GM10266 (cell line): ENCODE measurements at regions not wholly inside any gene's neighbourhood (a gene's known extent, or its start where the extent isn't known, plus 50 kb on each side); places are given as distances from the start of the nearest gene placed in this dataset.

Source experiments
- DNase-seq: peaks from one replicate; pipeline ENCODE4 v3.0.0; 2012; ENCODE audit errors: extremely low spot score
- TF ChIP-seq, protein P1 (sequence below): IDR thresholded peaks from 2 replicates; pipeline ENCODE4 v1.5.1; 2012; ENCODE audit warnings: mild to moderate bottlenecking, low read depth; ENCODE audit not compliant: control insufficient read depth, insufficient read depth; ENCODE audit errors: missing control alignments

DNA sequence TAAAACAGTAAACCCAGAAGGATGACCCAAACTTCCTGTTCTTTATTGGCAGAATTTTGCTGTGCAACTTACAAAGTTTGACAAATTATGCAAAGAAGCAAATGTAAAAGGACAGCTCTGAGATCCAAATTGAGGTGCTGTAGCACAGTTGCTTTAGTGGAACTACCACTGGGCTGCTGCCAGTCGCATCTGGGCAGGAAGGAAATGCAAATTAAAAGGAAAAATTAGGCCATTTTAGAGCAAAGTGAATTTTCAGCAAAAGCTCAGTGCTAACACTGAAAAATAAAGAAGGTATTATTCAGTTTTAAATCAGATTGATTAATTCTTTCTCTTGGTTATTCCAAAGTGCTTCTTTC is 104.5 kb downstream of the ZMAT3 start:
- TF ChIP-seq, protein P1, sequence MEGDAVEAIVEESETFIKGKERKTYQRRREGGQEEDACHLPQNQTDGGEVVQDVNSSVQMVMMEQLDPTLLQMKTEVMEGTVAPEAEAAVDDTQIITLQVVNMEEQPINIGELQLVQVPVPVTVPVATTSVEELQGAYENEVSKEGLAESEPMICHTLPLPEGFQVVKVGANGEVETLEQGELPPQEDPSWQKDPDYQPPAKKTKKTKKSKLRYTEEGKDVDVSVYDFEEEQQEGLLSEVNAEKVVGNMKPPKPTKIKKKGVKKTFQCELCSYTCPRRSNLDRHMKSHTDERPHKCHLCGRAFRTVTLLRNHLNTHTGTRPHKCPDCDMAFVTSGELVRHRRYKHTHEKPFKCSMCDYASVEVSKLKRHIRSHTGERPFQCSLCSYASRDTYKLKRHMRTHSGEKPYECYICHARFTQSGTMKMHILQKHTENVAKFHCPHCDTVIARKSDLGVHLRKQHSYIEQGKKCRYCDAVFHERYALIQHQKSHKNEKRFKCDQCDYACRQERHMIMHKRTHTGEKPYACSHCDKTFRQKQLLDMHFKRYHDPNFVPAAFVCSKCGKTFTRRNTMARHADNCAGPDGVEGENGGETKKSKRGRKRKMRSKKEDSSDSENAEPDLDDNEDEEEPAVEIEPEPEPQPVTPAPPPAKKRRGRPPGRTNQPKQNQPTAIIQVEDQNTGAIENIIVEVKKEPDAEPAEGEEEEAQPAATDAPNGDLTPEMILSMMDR, result peak; percentile 10
- no peak for DNase-seq

DNA sequence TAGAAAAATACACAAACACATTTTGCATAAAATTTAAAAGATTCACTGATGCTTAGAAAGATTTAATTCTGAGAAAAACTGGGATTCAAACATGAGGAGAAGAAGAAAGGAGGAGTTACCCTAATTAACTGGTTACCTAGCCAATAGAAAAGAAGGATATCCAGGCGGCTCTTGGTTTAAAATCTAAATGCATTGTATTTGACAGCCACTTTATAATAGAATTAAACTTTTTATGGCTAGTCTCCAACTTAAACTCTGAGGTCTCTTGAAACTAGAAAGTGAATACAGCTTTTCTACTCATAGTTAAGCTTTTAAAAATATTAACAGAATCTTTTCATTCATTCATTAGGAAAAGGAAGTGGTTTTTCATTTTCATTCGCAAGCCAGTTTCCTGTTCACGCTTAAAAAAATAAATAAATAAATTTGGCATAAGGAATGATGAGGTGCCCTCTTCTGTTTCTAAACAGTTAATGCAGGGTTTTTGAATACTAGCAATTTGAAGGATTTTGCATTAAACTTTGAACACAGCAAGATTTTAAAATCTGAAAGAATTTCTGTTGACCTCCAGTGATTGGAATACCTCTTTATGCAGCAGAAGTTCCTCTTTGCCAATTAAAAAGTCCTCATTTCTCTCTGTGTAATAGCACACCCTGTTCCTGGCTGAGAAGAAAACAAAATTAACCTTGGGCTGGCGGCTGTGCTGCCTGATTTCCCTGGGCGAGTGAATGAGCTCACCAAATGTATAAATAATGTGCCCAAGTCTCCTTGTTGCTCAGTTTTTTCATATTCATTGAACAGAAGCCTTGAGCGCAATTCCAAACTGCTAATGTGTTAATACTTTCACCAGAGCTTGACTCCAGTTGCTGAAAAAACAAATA is 105.1 kb downstream of the ZMAT3 start:
- TF ChIP-seq, protein P1, result peak; percentile 55
- DNase-seq, result peak; percentile 24

DNA sequence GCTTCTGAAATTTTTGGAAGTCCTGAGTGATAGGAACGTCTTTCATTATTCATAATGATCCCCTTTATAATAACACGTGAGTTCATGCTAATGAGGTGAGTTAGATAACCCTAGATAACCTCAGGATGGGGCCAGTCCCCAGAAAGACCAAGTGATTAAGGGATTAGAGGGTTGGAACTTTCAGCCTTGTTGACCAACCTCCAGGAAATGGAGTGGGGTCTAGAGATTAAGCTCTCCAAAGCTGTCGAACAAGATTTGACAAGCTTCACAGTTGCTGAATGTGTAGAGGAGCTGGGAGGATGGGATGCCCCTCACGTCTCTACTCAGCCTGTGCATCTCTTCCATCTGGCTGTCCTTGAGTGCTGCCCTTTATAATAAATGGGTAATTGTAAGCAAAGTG is 107.1 kb downstream of the ZMAT3 start:
- DNase-seq, result no peak
- TF ChIP-seq, protein P1, result no peak

DNA sequence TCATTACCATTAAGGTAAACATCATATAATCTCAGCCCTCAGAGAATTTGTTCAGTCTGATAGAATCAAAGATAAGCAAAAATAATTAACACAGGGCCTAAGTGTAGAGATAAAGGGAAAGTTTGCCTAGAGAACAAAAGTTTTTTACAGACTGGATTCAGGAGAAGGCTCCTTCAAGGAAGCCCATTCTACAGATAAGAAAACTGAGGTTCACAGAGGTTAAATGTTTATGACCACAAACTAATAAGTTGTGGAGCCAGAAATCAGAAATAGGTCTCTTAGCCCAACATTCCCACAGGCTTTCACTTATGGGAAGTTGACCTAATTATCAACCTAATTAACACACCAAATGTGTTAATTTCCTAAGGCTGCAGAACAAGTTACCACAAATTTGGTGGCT is 110.7 kb downstream of the ZMAT3 start:
- TF ChIP-seq, protein P1, result no peak
- DNase-seq, result no peak

DNA sequence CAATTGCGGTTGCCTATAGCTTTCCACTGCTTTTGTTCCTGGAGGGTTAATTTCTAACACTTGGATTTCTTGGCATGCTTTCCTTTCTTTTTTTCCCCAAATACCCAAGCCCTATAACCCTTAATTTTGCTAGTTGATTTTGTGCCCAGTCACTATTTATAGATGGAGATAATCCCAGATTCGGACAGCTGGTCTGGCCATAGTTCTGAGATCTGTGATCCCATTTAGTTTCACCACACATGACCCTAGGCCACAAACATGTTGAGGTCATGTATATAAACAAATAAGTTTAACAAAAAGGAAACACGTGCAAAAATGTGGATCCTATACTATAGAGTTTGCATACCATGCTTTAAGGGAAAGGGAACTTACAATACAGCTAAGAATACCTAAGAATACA is 111.4 kb downstream of the ZMAT3 start:
- no peak for DNase-seq
- TF ChIP-seq, protein P1, result no peak

DNA sequence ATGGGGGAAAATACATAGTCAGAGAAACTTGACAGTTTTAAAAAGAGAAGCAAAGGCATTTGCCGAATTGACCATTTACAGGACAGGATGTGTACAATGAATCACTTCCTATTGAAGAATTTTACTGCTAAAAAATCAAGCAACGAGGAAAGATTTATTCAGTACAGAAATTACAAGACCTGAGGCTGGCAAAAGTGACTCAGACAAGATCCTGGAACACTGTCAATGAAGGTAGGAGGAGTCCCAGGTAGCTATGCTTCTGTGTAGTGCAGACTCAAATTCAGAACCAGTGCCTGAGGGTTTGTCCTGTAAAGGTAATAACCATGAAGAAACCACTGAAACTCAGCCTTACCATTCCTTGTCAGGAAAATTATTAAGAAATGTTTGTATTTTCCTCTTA is 120.9 kb downstream of the ZMAT3 start:
- TF ChIP-seq, protein P1, result no peak
- DNase-seq, result no peak

DNA sequence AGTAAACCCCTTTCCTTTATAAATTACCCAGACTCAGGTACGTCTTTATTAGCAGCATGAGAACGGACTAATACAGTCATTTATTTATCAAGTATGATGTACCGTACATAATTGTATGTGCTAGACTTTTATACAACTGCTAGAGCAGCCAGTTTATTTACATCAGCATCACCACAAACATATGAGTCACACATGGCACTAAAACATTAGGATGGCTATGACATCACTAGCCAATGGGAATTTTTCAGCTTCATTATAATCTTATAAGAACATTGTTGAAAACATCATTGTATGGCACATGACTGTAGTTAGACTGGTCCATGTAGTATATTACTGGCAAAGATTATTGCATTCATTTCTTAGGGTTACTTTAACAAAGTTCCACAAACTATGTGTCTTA is 121.7 kb downstream of the ZMAT3 start:
- TF ChIP-seq, protein P1, result no peak
- DNase-seq, result no peak
